Thyroid gland (tissue), 4 donors: ENCODE measurements at regions not wholly inside any gene's neighbourhood (a gene's known extent, or its start where the extent isn't known, plus 50 kb on each side); places are given as distances from the start of the nearest gene placed in this dataset.
"Not testable (repeated sequence)": the region's sequence is repeated elsewhere in the genome, so short reads cannot be mapped to it uniquely, and the experiment has no call there.

Experiments
- DNase-seq, 2 donors: peaks; one replicate each; pipeline ENCODE4 v3.0.0-alpha.2; 2019
- H3K27ac ChIP-seq, 3 donors: fragments of 200-600 bp; sonication (generic); 1 replicate in 2 of 3; 2 replicates in 1 of 3; pipeline ENCODE4 v1.5.1; 2016 to 2019; ENCODE audit warnings: mild to moderate bottlenecking in 1 of 3, moderate library complexity in 1 of 3
- H3K27me3 ChIP-seq: fragments of 200-600 bp; sonication (generic); one replicate; pipeline ENCODE4 v1.5.1; 2019
- H3K36me3 ChIP-seq, 2 donors: fragments of 200-600 bp; sonication (generic); one replicate each; pipeline ENCODE4 v1.5.1; 2016 to 2019
- H3K4me1 ChIP-seq, 2 donors: fragments of 200-600 bp; sonication (generic); one replicate each; pipeline ENCODE4 v1.5.1; 2017 to 2019
- H3K4me3 ChIP-seq, 3 donors: fragments of 200-600 bp; sonication (generic); replicated peaks in 1 of 3; 1 replicate in 2 of 3; 2 replicates in 1 of 3; pipeline ENCODE4 v1.5.1; 2016; ENCODE audit warnings: mild to moderate bottlenecking in 1 of 3
- H3K9me3 ChIP-seq: fragments of 200-600 bp; sonication (generic); one replicate; pipeline ENCODE4 v1.5.1; 2017
- CTCF ChIP-seq, 6 experiments: fragments of 200-600 bp in 3 of 6; fragments of 450-650 bp in 3 of 6; sonication (generic) in 3 of 6; IDR thresholded peaks; one replicate each; pipeline ENCODE4 v1.5.1; 2016 to 2019; ENCODE audit warnings: antibody characterized with exemption in 6 of 6, mild to moderate bottlenecking in 2 of 6, inconsistent platforms in 1 of 6, moderate library complexity in 1 of 6
- POLR2A ChIP-seq, 2 donors: fragments of 450-650 bp; IDR thresholded peaks; one replicate each; pipeline ENCODE4 v1.6.1; 2017; ENCODE audit warnings: antibody characterized with exemption in 2 of 2, mild to moderate bottlenecking in 2 of 2, moderate library complexity in 1 of 2
- WGBS, 2 donors: methylation state at CpG; one replicate each; pipeline ENCODE4 v1.1.5; 2017; 5-methylcytosine and 5-hydroxymethylcytosine counted together
- intact Hi-C: fragments of 100-400 bp; cut with DNase I; formaldehyde crosslinking; loops from one replicate; pipeline ENCODE4 v1.15.1; 2023

- no peaks in the 10 kb centered on the region for H3K27me3 ChIP-seq
- WGBS, 2 donors = 94 to 95% methylated on average over 10 of the region's 10 CpGs
- H3K27ac ChIP-seq = no peak overlapping the region
- peaks cover 7 to 13% of the 10 kb centered on the region in 2 donors for H3K4me1 ChIP-seq
- no peak for TF ChIP-seq POLR2A (IDR thresholded peaks at IDR 0.05)
- no peak for TF ChIP-seq CTCF (IDR thresholded peaks at IDR 0.05)
- intact Hi-C loops = no loop called here
- DNase-seq = no peak
- H3K9me3 ChIP-seq = no peaks in the 10 kb centered on the region
- no peaks in the 10 kb centered on the region for H3K36me3 ChIP-seq
- H3K4me3 ChIP-seq = no peak overlapping the region
Observed at GRCh38 chr2:43065871-43066270, 160.5 kb downstream of the ZFP36L2 start.

- H3K9me3 ChIP-seq = no peaks in the 10 kb centered on the region
- peaks cover 4 to 5% of the 10 kb centered on the region in 2 donors for H3K4me1 ChIP-seq
- no peaks in the 10 kb centered on the region for H3K36me3 ChIP-seq
- no peak overlapping the region for H3K27ac ChIP-seq
- no peak overlapping the region for H3K4me3 ChIP-seq
- 80 to 89% methylated on average over 1 to 3 of the region's 3 CpGs for WGBS, 2 donors
- DNase-seq = no peak
- intact Hi-C loops = no loop called here
- TF ChIP-seq CTCF (IDR thresholded peaks at IDR 0.05) = no peak
- no peaks in the 10 kb centered on the region for H3K27me3 ChIP-seq
Observed at GRCh38 chr2:43065036-43065435, 161.4 kb downstream of the ZFP36L2 start.

- DNase-seq, H3K4me3 ChIP-seq, H3K27ac ChIP-seq, H3K27me3 ChIP-seq, intact Hi-C loops, H3K9me3 ChIP-seq, H3K4me1 ChIP-seq, H3K36me3 ChIP-seq: not testable (repeated sequence)
- no CpG with 5 or more reads among the region's 32 CpGs for WGBS, 2 donors
Observed at GRCh38 chr2:43063096-43063495, 163.3 kb downstream of the ZFP36L2 start.

GRCh38 chr2:43062058-43062457, 164.3 kb downstream of the ZFP36L2 start:
- no peak for DNase-seq
- intact Hi-C loops = no loop called here
- no peak overlapping the region for H3K4me3 ChIP-seq

GRCh38 chr2:43060390-43061016, 165.9 kb downstream of the ZFP36L2 start:
- Histone ChIP-seq H3K4me3 (no peak overlapping the region), H3K27me3 (no peaks in the 10 kb centered on the region), H3K9me3 (no peaks in the 10 kb centered on the region), H3K4me1 (peaks cover 7 to 8% of the 10 kb centered on the region in 2 donors), H3K27ac (peak overlapping the region in 1 of 3 donors; percentile 45), H3K36me3 (no peaks in the 10 kb centered on the region)
- intact Hi-C loops = no loop called here
- TF ChIP-seq CTCF (IDR thresholded peaks at IDR 0.05) (no peak), POLR2A (IDR thresholded peaks at IDR 0.05) (no peak)
- DNase-seq = no peak
- 95 to 99% methylated on average over 3 of the region's 3 CpGs for whole genome bisulfite sequencing, 2 donors

More at GRCh38 chr2:43062058-43062457, 164.3 kb downstream of the ZFP36L2 start:
- Histone ChIP-seq H3K4me1 (peaks cover 7 to 8% of the 10 kb centered on the region in 2 donors), H3K27ac (no peak overlapping the region), H3K36me3 (no peaks in the 10 kb centered on the region), H3K9me3 (no peaks in the 10 kb centered on the region), H3K27me3 (no peaks in the 10 kb centered on the region)
- TF ChIP-seq CTCF (IDR thresholded peaks at IDR 0.05) = no peak
- TF ChIP-seq POLR2A (IDR thresholded peaks at IDR 0.05) = no peak
